ENCODE measurements at regions not wholly inside any gene's neighbourhood (a gene's known extent, or its start where the extent isn't known, plus 50 kb on each side); places are given as distances from the start of the nearest gene placed in this dataset.

DNA sequence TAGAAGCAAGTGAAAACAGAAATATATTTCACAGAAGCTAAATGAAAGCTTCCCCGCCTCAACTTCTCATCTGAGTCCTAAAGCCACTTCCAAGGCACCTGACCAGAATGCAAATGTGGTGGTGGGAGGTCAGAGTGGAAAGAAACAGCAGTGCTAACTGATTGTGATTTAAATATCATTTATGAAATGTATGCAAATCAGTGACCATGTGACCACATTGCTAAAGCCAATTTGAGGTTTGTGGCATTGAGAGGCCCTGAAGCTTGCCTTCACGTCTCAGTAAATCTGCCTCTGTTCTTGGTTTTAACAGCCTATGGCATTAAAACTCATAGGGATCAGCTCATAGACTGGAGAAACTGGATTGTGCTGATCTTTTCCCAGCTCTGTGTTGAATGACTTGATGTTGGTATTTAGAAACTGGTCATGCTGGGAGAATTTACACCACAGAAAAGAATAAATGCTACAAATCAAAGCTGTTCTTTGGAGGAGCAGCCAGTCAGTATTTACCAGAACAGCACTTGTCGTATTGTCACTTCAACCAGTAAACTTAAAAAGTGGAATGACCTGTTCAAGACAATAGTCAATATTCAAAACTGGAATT, 481.4 kb upstream of the ALCAM start:
- H3K27ac ChIP-seq (ENCODE audit: low read depth, low read length), result no peak overlapping the region
- H4K20me1 ChIP-seq (replicated peaks in 1 of 2; ENCODE audit: control insufficient read depth in 1 of 2, insufficient read depth in 2 of 2, low read length in 2 of 2), result no peaks in the 10 kb centered on the region
- H3K9me3 ChIP-seq (ENCODE audit: insufficient read depth in 2 of 2, low read depth in 1 of 2, low read length in 1 of 2), result no peaks in the 10 kb centered on the region
- no peaks in the 10 kb centered on the region for H3K79me1 ChIP-seq (ENCODE audit: low read depth, low read length)
- no peak overlapping the region for H2BK120ac ChIP-seq (replicated peaks; ENCODE audit: low read depth, low read length)
- H3K56ac ChIP-seq (replicated peaks; ENCODE audit: insufficient read length, low read depth, low read length), result no peak overlapping the region
- no peak overlapping the region for H3K14ac ChIP-seq (ENCODE audit: insufficient read length)
- H2BK5ac ChIP-seq (ENCODE audit: low read depth, low read length), result no peak overlapping the region
- H3K4me2 ChIP-seq (ENCODE audit: insufficient read depth in 1 of 2, low read depth in 2 of 2, low read length in 2 of 2), result no peak overlapping the region
- H3K4me1 ChIP-seq (replicated peaks in 1 of 4; ENCODE audit: control insufficient read depth in 3 of 4, insufficient read depth in 4 of 4, low read length in 3 of 4), result peaks cover 0 to 5% (median 2%) of the 10 kb centered on the region in 4 experiments; a peak in 3 of 7 replicates
- 80% methylated on average over 3 of the region's 3 CpGs; no CpG with 5 or more reads in 1 of the 2 experiments for WGBS, 2 experiments (ENCODE audit: extremely low coverage in 1 of 2, insufficient coverage in 1 of 2, insufficient read length in 1 of 2, insufficient replicate concordance in 2 of 2, low coverage in 1 of 2, low lambda C conversion rate in 2 of 2, missing lambda C conversion rate in 1 of 2)
- POLR2A ChIA-PET (ENCODE audit: partially characterized antibody), result no interaction called here
- no peak overlapping the region for H2AK5ac ChIP-seq (ENCODE audit: low read depth, low read length)
- no peak overlapping the region for H2BK20ac ChIP-seq (ENCODE audit: low read length)
- no peak overlapping the region for H2BK15ac ChIP-seq (ENCODE audit: low read length)
- H3K9ac ChIP-seq (replicated peaks in 1 of 4; ENCODE audit: extremely low read depth in 1 of 4, low read depth in 3 of 4, low read length in 3 of 4), result no peak overlapping the region
- no peak overlapping the region for H3K4me3 ChIP-seq (ENCODE audit: extremely low read depth in 1 of 4, insufficient read depth in 2 of 4, low read depth in 3 of 4, low read length in 4 of 4)
- no peaks in the 10 kb centered on the region for H3K79me2 ChIP-seq (ENCODE audit: control insufficient read depth in 1 of 2, insufficient read depth in 2 of 2, low read length in 2 of 2)
- no peaks in the 10 kb centered on the region for H3K23me2 ChIP-seq (ENCODE audit: low read depth, low read length)
- no peak for DNase-seq (ENCODE audit: low read depth in 1 of 2, low spot score in 2 of 2)
- no peak for FAIRE-seq
- no peaks in the 10 kb centered on the region for H3K36me3 ChIP-seq (ENCODE audit: control insufficient read depth in 2 of 4, insufficient read depth in 4 of 4, low read length in 3 of 4)
- no peaks in the 10 kb centered on the region for H3K27me3 ChIP-seq (replicated peaks in 1 of 4; ENCODE audit: control insufficient read depth in 3 of 4, extremely low read depth in 1 of 4, insufficient read depth in 3 of 4, low read length in 3 of 4)
- no peak overlapping the region for H4K8ac ChIP-seq (ENCODE audit: extremely low read depth, insufficient read depth, low read length)
- no peak overlapping the region for H4K91ac ChIP-seq (replicated peaks; ENCODE audit: insufficient read length, low read length)
- H2BK12ac ChIP-seq (ENCODE audit: low read depth, low read length), result no peak overlapping the region
- H3K18ac ChIP-seq (ENCODE audit: extremely low read depth, low read length), result no peak overlapping the region
- no peak overlapping the region for H4K5ac ChIP-seq (ENCODE audit: insufficient read length, low read depth, low read length)
- H2AFZ ChIP-seq (ENCODE audit: low read length), result peak overlapping the region; percentile 46; the same call in 1 of the 2 replicates
- H3K4ac ChIP-seq (replicated peaks; ENCODE audit: insufficient read length, low read depth, low read length), result no peak overlapping the region
- CTCF ChIA-PET (ENCODE audit: partially characterized antibody), result interaction anchor here (0.6 to 1.7 kb wide), 3 partner anchors 12 to 1541 kb away, joined by 3 to 5 read pairs (median 4); no protein-coding TSS in a partner anchor
- H3K23ac ChIP-seq (ENCODE audit: insufficient read length), result no peak overlapping the region
- TF ChIP-seq SIN3A (conservative IDR thresholded peaks at IDR 0.05 in 1 of 2, IDR thresholded peaks at IDR 0.05 in 1 of 2; ENCODE audit: low read depth in 1 of 2, low read length in 2 of 2) (no peak), JUND (IDR thresholded peaks at IDR 0.05; ENCODE audit: low read length) (no peak), BCL11A (IDR thresholded peaks at IDR 0.05; ENCODE audit: low read depth in 2 of 2, low read length in 2 of 2) (no peak), TEAD4 (IDR thresholded peaks at IDR 0.05; ENCODE audit: low read depth, low read length) (no peak), CEBPB (IDR thresholded peaks at IDR 0.05; ENCODE audit: low read depth, low read length) (no peak), BACH1 (IDR thresholded peaks at IDR 0.05; ENCODE audit: low read length) (no peak), POLR2AphosphoS5 (IDR thresholded peaks at IDR 0.05; ENCODE audit: low read depth, low read length) (no peak), ZNF274 (IDR thresholded peaks at IDR 0.05; ENCODE audit: borderline replicate concordance, extremely low read depth, low read length) (no peak), EP300 (IDR thresholded peaks at IDR 0.05; ENCODE audit: borderline replicate concordance in 1 of 2, low read depth in 2 of 2, low read length in 2 of 2) (no peak), RAD21 (IDR thresholded peaks at IDR 0.05 in 1 of 2, conservative IDR thresholded peaks at IDR 0.05 in 1 of 2; ENCODE audit: low read depth in 2 of 2, low read length in 2 of 2) (no peak)
- TF ChIP-seq, protein P1, sequence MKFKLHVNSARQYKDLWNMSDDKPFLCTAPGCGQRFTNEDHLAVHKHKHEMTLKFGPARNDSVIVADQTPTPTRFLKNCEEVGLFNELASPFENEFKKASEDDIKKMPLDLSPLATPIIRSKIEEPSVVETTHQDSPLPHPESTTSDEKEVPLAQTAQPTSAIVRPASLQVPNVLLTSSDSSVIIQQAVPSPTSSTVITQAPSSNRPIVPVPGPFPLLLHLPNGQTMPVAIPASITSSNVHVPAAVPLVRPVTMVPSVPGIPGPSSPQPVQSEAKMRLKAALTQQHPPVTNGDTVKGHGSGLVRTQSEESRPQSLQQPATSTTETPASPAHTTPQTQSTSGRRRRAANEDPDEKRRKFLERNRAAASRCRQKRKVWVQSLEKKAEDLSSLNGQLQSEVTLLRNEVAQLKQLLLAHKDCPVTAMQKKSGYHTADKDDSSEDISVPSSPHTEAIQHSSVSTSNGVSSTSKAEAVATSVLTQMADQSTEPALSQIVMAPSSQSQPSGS (IDR thresholded peaks at IDR 0.05; ENCODE audit: low read length), result no peak
- TF ChIP-seq, protein P2, sequence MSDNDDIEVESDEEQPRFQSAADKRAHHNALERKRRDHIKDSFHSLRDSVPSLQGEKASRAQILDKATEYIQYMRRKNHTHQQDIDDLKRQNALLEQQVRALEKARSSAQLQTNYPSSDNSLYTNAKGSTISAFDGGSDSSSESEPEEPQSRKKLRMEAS (IDR thresholded peaks at IDR 0.05), result no peak
